GM13977 (cell line): ENCODE measurements at regions not wholly inside any gene's neighbourhood (a gene's known extent, or its start where the extent isn't known, plus 50 kb on each side); places are given as distances from the start of the nearest gene placed in this dataset.
"Not testable (repeated sequence)": the region's sequence is repeated elsewhere in the genome, so short reads cannot be mapped to it uniquely, and the experiment has no call there.

Source experiments
- DNase-seq: peaks from one replicate; pipeline ENCODE4 v3.0.0; 2012; ENCODE audit warnings: low spot score
- CTCF ChIP-seq: IDR thresholded peaks from 2 replicates; pipeline ENCODE4 v1.5.1; 2012; ENCODE audit warnings: mild to moderate bottlenecking, control low read depth; ENCODE audit not compliant: insufficient read depth; ENCODE audit errors: extremely low read depth, missing control alignments
- in situ Hi-C: fragments of 300-500 bp; cut with MboI; formaldehyde crosslinking; loops from one replicate; pipeline ENCODE4 v1.12.0; 2022; ENCODE audit warnings: low sequenced_read_pairs, low pct_unique_long_range_greater_than_20kb, mixed read lengths, inconsistent platforms; ENCODE audit not compliant: unreplicated experiment

GRCh38 chr9:90697808-90698207 lies 55.2 kb upstream of the DIRAS2 start:
- no peak for DNase-seq
- in situ Hi-C loops, result no loop called here
- no peak for TF ChIP-seq CTCF

- DNase-seq, in situ Hi-C loops: not testable (repeated sequence)
Observed at GRCh38 chr9:90694187-90694586, 51.6 kb upstream of the DIRAS2 start.
